ENCODE measurements at regions not wholly inside any gene's neighbourhood (a gene's known extent, or its start where the extent isn't known, plus 50 kb on each side); places are given as distances from the start of the nearest gene placed in this dataset.

GRCh38 chrX:145923376-145923775 is 105.7 kb downstream of the SLITRK2 start:
- Histone ChIP-seq H3K4me1 (no peaks in the 10 kb centered on the region), H3K27me3 (no peaks in the 10 kb centered on the region), H3K36me3 (no peaks in the 10 kb centered on the region), H3K27ac (no peak overlapping the region), H3K9me3 (no peaks in the 10 kb centered on the region), H3K4me3 (no peak overlapping the region)
- no peak for DNase-seq
- intact Hi-C loops (cut with DNase I; ENCODE audit: low total_unique reads), result no loop called here
- no peak for TF ChIP-seq POLR2A (IDR thresholded peaks at IDR 0.05)
- TF ChIP-seq CTCF (IDR thresholded peaks at IDR 0.05), result no peak
- TF ChIP-seq POLR2AphosphoS5 (IDR thresholded peaks at IDR 0.05), result no peak
- no peak for TF ChIP-seq EP300 (IDR thresholded peaks at IDR 0.05; ENCODE audit: low read depth)
- 73% methylated on average over 4 of the region's 4 CpGs; no CpG with 5 or more reads in 1 of the 2 donors for WGBS, 2 donors (ENCODE audit: low coverage in 1 of 2)
- in situ Hi-C loops (cut with MboI; ENCODE audit: low pct_ligation_motif_present in 1 of 4, low pct_unique_long_range_greater_than_20kb in 1 of 4, low sequenced_read_pairs in 3 of 4), result no loop called here

- no peaks in the 10 kb centered on the region for H3K9me3 ChIP-seq
- TF ChIP-seq POLR2A (IDR thresholded peaks at IDR 0.05) (no peak), CTCF (IDR thresholded peaks at IDR 0.05) (no peak), POLR2AphosphoS5 (IDR thresholded peaks at IDR 0.05) (no peak), EP300 (IDR thresholded peaks at IDR 0.05; ENCODE audit: low read depth) (no peak)
- H3K27ac ChIP-seq, result no peak overlapping the region
- no peaks in the 10 kb centered on the region for H3K4me1 ChIP-seq
- in situ Hi-C loops (cut with MboI; ENCODE audit: low pct_ligation_motif_present in 1 of 4, low pct_unique_long_range_greater_than_20kb in 1 of 4, low sequenced_read_pairs in 3 of 4) (no loop called here), intact Hi-C loops (cut with DNase I; ENCODE audit: low total_unique reads) (loop anchor here (10.0 kb wide), 1 partner anchor 62 kb away; no protein-coding TSS in a partner anchor)
- WGBS, 2 donors (ENCODE audit: low coverage in 1 of 2), result 65% methylated on average over 1 of the region's 1 CpG; no CpG with 5 or more reads in 1 of the 2 donors
- no peak overlapping the region for H3K4me3 ChIP-seq
- H3K36me3 ChIP-seq, result no peaks in the 10 kb centered on the region
- no peaks in the 10 kb centered on the region for H3K27me3 ChIP-seq
- DNase-seq, result no peak
Measured at GRCh38 chrX:145936769-145937168, 119.1 kb downstream of the SLITRK2 start.

- Histone ChIP-seq H3K36me3 (no peaks in the 10 kb centered on the region), H3K4me3 (no peak overlapping the region), H3K27me3 (no peaks in the 10 kb centered on the region), H3K9me3 (no peaks in the 10 kb centered on the region), H3K27ac (no peak overlapping the region), H3K4me1 (no peaks in the 10 kb centered on the region)
- WGBS, 2 donors (ENCODE audit: low coverage in 1 of 2), result 62% methylated on average over 3 of the region's 3 CpGs; no CpG with 5 or more reads in 1 of the 2 donors
- intact Hi-C loops (cut with DNase I; ENCODE audit: low total_unique reads) (no loop called here), in situ Hi-C loops (cut with MboI; ENCODE audit: low pct_ligation_motif_present in 1 of 4, low pct_unique_long_range_greater_than_20kb in 1 of 4, low sequenced_read_pairs in 3 of 4) (no loop called here)
- TF ChIP-seq POLR2A (IDR thresholded peaks at IDR 0.05), result no peak
- no peak for TF ChIP-seq POLR2AphosphoS5 (IDR thresholded peaks at IDR 0.05)
- no peak for TF ChIP-seq CTCF (IDR thresholded peaks at IDR 0.05)
- no peak for TF ChIP-seq EP300 (IDR thresholded peaks at IDR 0.05; ENCODE audit: low read depth)
- no peak for DNase-seq
Measured at GRCh38 chrX:145949056-145949455, 131.4 kb downstream of the SLITRK2 start.

GRCh38 chrX:145953628-145954027 is 136.0 kb downstream of the SLITRK2 start:
- H3K27me3 ChIP-seq, result no peaks in the 10 kb centered on the region
- no peak overlapping the region for H3K27ac ChIP-seq
- in situ Hi-C loops (cut with MboI; ENCODE audit: low pct_ligation_motif_present in 1 of 4, low pct_unique_long_range_greater_than_20kb in 1 of 4, low sequenced_read_pairs in 3 of 4), result no loop called here
- intact Hi-C loops (cut with DNase I; ENCODE audit: low total_unique reads), result loop anchor here (2.0 kb wide), 1 partner anchor 61 kb away; no protein-coding TSS in a partner anchor
- no peaks in the 10 kb centered on the region for H3K9me3 ChIP-seq
- no peak overlapping the region for H3K4me3 ChIP-seq
- no peaks in the 10 kb centered on the region for H3K36me3 ChIP-seq
- no peaks in the 10 kb centered on the region for H3K4me1 ChIP-seq
- TF ChIP-seq POLR2A (IDR thresholded peaks at IDR 0.05), result no peak
- no peak for TF ChIP-seq POLR2AphosphoS5 (IDR thresholded peaks at IDR 0.05)
- no peak for TF ChIP-seq EP300 (IDR thresholded peaks at IDR 0.05; ENCODE audit: low read depth)
- no peak for DNase-seq

GRCh38 chrX:145990051-145990450 is 172.4 kb downstream of the SLITRK2 start:
- TF ChIP-seq CTCF (IDR thresholded peaks at IDR 0.05) (no peak), POLR2AphosphoS5 (IDR thresholded peaks at IDR 0.05) (no peak), EP300 (IDR thresholded peaks at IDR 0.05; ENCODE audit: low read depth) (no peak), POLR2A (IDR thresholded peaks at IDR 0.05) (no peak)
- Histone ChIP-seq H3K4me3 (no peak overlapping the region), H3K27me3 (no peaks in the 10 kb centered on the region), H3K4me1 (no peaks in the 10 kb centered on the region), H3K9me3 (no peaks in the 10 kb centered on the region), H3K27ac (no peak overlapping the region), H3K36me3 (no peaks in the 10 kb centered on the region)
- no peak for DNase-seq
- WGBS, 2 donors (ENCODE audit: low coverage in 1 of 2), result 72% methylated on average over 3 of the region's 3 CpGs; no CpG with 5 or more reads in 1 of the 2 donors
- intact Hi-C loops (cut with DNase I; ENCODE audit: low total_unique reads) (no loop called here), in situ Hi-C loops (cut with MboI; ENCODE audit: low pct_ligation_motif_present in 1 of 4, low pct_unique_long_range_greater_than_20kb in 1 of 4, low sequenced_read_pairs in 3 of 4) (no loop called here)

All from transverse colon (tissue), 4 donors.